ENCODE measurements at regions not wholly inside any gene's neighbourhood (a gene's known extent, or its start where the extent isn't known, plus 50 kb on each side); places are given as distances from the start of the nearest gene placed in this dataset.
A peak's percentile ranks its signal among the peaks of the same experiment; 100 is the strongest.
"Not testable (repeated sequence)": the region's sequence is repeated elsewhere in the genome, so short reads cannot be mapped to it uniquely, and the experiment has no call there.

- no peak for DNase-seq (ENCODE audit: low read depth in 2 of 2)
Measured at GRCh38 chr16:26583803-26584202, 482.9 kb upstream of the C16orf82 start.

- no peak for DNase-seq (ENCODE audit: low read depth in 2 of 2)
Measured at GRCh38 chr16:26593700-26594099, 473.0 kb upstream of the C16orf82 start.

GRCh38 chr16:26594666-26595065 is 472.1 kb upstream of the C16orf82 start:
- no peak for DNase-seq (ENCODE audit: low read depth in 2 of 2)

DNA sequence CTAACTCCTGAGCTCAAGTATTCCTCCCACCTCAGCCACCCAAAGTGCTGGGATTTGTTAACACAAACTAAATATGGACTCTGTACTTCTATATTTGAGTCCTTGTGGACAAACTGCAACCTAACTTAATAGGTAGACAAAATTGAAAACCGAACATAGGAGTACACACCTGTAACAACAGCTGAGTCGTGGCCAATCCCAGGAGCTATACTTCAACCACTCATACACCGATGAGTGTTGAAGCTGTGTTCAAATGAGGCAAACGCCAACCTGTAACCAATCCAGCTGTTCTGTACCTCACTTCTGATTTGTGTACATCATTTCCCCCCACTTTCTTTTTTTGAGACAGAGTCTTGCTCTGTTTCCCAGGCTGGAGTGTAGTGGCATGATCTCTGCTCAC is 471.5 kb upstream of the C16orf82 start:
- DNase-seq (ENCODE audit: low read depth in 2 of 2), result no peak

- DNase-seq (ENCODE audit: low read depth in 2 of 2), result not testable (repeated sequence)
Measured at GRCh38 chr16:26596033-26596432, 470.7 kb upstream of the C16orf82 start.

- DNase-seq (ENCODE audit: low read depth in 2 of 2), result peak; percentile 36 to 42
Measured at GRCh38 chr16:26598061-26598460, 468.7 kb upstream of the C16orf82 start.

- no peak for DNase-seq (ENCODE audit: low read depth in 2 of 2)
Measured at GRCh38 chr16:26598998-26599784, 467.5 kb upstream of the C16orf82 start.

DNA sequence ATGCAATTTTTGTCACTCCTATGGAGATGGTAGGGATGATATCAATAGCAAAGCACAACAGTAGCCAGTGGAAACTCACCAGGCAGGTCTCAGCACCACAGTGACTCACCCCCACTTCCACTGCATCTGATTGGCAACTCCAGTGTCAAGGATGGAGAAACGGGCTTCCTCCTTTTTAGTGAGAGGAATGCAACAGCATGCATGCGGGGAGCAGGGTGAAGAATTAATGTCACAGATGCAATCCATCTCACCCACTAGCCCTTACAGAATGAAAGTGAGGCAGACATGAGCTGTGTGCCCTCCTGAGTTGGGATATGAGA is 467.0 kb upstream of the C16orf82 start:
- DNase-seq (ENCODE audit: low read depth in 2 of 2), result no peak

DNA sequence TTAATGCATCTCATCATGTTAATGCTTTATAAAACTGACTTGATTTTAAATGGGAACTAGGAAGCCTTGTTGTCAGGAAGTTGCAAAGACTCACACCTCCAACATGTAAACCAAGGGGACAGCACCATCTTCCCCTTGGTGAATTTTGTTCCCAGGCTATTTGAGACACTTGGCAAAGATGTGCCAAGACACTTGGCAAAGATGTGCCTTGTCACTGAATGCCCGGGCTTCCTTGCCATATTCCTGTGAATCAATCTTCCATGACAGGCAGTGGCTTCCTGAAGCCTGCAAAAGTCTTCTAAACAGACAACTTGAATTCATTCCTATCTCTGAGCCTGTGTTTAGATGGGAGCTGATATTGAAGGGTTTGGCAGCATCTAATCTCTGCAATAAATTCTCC is 465.4 kb upstream of the C16orf82 start:
- DNase-seq (ENCODE audit: low read depth in 2 of 2), result no peak

DNA sequence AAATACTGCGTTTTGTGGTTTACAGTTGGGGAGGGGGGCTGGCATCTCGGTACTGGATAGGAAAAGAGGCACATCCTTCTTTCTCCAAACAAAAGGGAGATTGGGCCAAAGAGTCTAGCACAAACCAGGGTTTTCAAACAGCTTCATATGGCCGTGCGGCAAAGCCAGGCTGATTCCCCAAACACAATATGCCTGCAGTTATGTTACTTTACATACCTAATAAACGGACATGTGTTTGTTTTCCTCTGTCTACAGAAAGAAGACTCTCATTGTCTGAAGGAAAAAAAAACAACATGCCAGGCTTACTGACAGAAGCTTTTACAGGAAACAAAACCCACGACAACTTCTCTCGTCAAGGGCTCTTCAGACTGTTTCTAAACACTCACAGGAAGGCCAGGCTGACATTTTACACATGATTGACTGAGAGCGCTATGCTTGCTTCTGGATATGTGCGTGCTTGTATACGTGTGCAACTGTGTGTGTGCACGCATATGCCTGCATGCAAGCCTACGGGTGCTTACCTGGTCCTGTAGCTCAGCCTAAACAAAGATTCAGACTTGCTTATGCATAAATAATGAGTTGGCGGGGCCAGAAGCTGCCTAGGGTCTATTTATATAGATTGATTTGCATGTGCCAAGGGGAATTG is 461.0 kb upstream of the C16orf82 start:
- no peak for DNase-seq (ENCODE audit: low read depth in 2 of 2)

- no peak for DNase-seq (ENCODE audit: low read depth in 2 of 2)
Measured at GRCh38 chr16:26606381-26607150, 460.2 kb upstream of the C16orf82 start.

GRCh38 chr16:26614237-26614841 is 452.4 kb upstream of the C16orf82 start:
- DNase-seq (ENCODE audit: low read depth in 2 of 2), result no peak

GRCh38 chr16:26623442-26623841 is 443.3 kb upstream of the C16orf82 start:
- no peak for DNase-seq (ENCODE audit: low read depth in 2 of 2)

DNA sequence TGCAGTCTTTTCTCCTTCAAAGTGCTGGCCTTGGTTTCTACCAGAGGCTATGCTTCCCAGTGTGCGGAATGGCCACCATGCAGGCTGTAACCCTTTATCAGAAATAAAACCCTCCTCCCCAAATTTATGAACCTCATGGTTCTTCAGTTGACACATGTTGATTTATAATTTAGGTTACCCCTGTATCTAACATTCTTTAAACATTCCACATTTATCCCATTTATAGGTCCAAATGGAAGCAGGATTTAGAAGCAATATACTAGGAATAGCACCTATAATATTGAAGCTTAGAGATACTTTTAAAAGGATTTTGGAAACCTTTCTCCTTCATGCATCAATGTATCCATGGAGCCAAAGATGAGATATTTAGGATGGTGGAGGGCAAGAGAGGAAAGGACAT is 438.8 kb upstream of the C16orf82 start:
- DNase-seq (ENCODE audit: low read depth in 2 of 2), result no peak

- DNase-seq (ENCODE audit: low read depth in 2 of 2), result not testable (repeated sequence)
Measured at GRCh38 chr16:26631365-26631764, 435.4 kb upstream of the C16orf82 start.

- DNase-seq (ENCODE audit: low read depth in 2 of 2), result no peak
Measured at GRCh38 chr16:26642047-26642664, 424.6 kb upstream of the C16orf82 start.

GRCh38 chr16:26643519-26643918 is 423.2 kb upstream of the C16orf82 start:
- no peak for DNase-seq (ENCODE audit: low read depth in 2 of 2)

- no peak for DNase-seq (ENCODE audit: low read depth in 2 of 2)
Measured at GRCh38 chr16:26644912-26645543, 421.7 kb upstream of the C16orf82 start.

DNA sequence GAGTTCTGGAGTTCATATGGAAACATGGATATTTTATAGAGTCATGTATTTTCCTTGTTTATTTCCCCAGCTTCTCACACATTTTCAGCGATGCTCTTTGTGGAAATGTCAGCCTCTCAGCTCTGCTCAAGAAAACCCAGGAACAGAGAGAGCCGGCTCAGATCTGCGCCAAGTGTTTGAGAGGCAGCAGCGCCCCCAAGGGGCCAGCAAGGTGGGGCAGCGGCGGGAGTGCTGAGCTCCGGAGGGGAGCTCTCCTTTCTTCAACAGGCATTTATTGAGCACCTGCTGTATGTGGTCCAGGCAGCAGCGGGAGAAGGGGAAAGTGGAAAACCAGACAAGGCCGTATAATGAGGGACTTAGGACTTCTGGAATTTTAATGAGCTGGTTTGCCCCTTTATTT is 421.1 kb upstream of the C16orf82 start:
- peak; percentile 25 to 42 for DNase-seq (ENCODE audit: low read depth in 2 of 2)

- DNase-seq (ENCODE audit: low read depth in 2 of 2), result no peak
Measured at GRCh38 chr16:26647870-26648269, 418.9 kb upstream of the C16orf82 start.

GRCh38 chr16:26648851-26649250 is 417.9 kb upstream of the C16orf82 start:
- DNase-seq (ENCODE audit: low read depth in 2 of 2), result no peak

Measured in stimulated activated CD4-positive, alpha-beta T cell treated with anti-CD3 and anti-CD28 coated beads, Interleukin-1b, Interleukin-23, amount 100 ng/mL, for 4 hours (primary cell).